ENCODE measurements at regions not wholly inside any gene's neighbourhood (a gene's known extent, or its start where the extent isn't known, plus 50 kb on each side); places are given as distances from the start of the nearest gene placed in this dataset.
"Not testable (repeated sequence)": the region's sequence is repeated elsewhere in the genome, so short reads cannot be mapped to it uniquely, and the experiment has no call there.

- no peak for FAIRE-seq
Measured at GRCh38 chrX:33968611-33969010, 163.5 kb downstream of the FAM47A start.

GRCh38 chrX:33949300-33949699, 182.8 kb downstream of the FAM47A start:
- DNase-seq (ENCODE audit: low read depth) (no peak), FAIRE-seq (no peak)
- TF ChIP-seq CTCF (IDR thresholded peaks at IDR 0.05; ENCODE audit: insufficient read depth, low read length, severe bottlenecking) = no peak

More at GRCh38 chrX:33968611-33969010, 163.5 kb downstream of the FAM47A start:
- Histone ChIP-seq H3K36me3 (ENCODE audit: control insufficient read depth, insufficient read depth, low read length) (no peaks in the 10 kb centered on the region), H3K27me3 (ENCODE audit: control insufficient read depth, insufficient read depth, low read length) (no peaks in the 10 kb centered on the region), H3K4me3 (ENCODE audit: low read depth, low read length) (no peak overlapping the region)
- TF ChIP-seq CTCF (IDR thresholded peaks at IDR 0.05; ENCODE audit: insufficient read depth, low read length, severe bottlenecking) = no peak
- DNase-seq (ENCODE audit: low read depth) = no peak

GRCh38 chrX:33926249-33926648, 205.9 kb downstream of the FAM47A start:
- not testable (repeated sequence) for FAIRE-seq; H3K36me3 ChIP-seq (ENCODE audit: control insufficient read depth, insufficient read depth, low read length); H3K27me3 ChIP-seq (ENCODE audit: control insufficient read depth, insufficient read depth, low read length); DNase-seq (ENCODE audit: low read depth); H3K4me3 ChIP-seq (ENCODE audit: low read depth, low read length)

More at GRCh38 chrX:33949300-33949699, 182.8 kb downstream of the FAM47A start:
- Histone ChIP-seq H3K4me3 (ENCODE audit: low read depth, low read length) (no peak overlapping the region), H3K36me3 (ENCODE audit: control insufficient read depth, insufficient read depth, low read length) (no peaks in the 10 kb centered on the region), H3K27me3 (ENCODE audit: control insufficient read depth, insufficient read depth, low read length) (no peaks in the 10 kb centered on the region)

GRCh38 chrX:33923262-33923661, 208.9 kb downstream of the FAM47A start:
- no peak for FAIRE-seq
- TF ChIP-seq CTCF (IDR thresholded peaks at IDR 0.05; ENCODE audit: insufficient read depth, low read length, severe bottlenecking) = no peak
- Histone ChIP-seq H3K36me3 (ENCODE audit: control insufficient read depth, insufficient read depth, low read length) (no peaks in the 10 kb centered on the region), H3K27me3 (ENCODE audit: control insufficient read depth, insufficient read depth, low read length) (no peaks in the 10 kb centered on the region), H3K4me3 (ENCODE audit: low read depth, low read length) (no peak overlapping the region)
- no peak for DNase-seq (ENCODE audit: low read depth)

GRCh38 chrX:33909836-33910235, 222.3 kb downstream of the FAM47A start:
- no peaks in the 10 kb centered on the region for H3K36me3 ChIP-seq (ENCODE audit: control insufficient read depth, insufficient read depth, low read length)
- no peak overlapping the region for H3K4me3 ChIP-seq (ENCODE audit: low read depth, low read length)
- FAIRE-seq (no peak), DNase-seq (ENCODE audit: low read depth) (no peak)
- no peak for TF ChIP-seq CTCF (IDR thresholded peaks at IDR 0.05; ENCODE audit: insufficient read depth, low read length, severe bottlenecking)
- no peaks in the 10 kb centered on the region for H3K27me3 ChIP-seq (ENCODE audit: control insufficient read depth, insufficient read depth, low read length)

GRCh38 chrX:33908898-33909297, 223.2 kb downstream of the FAM47A start:
- Histone ChIP-seq H3K27me3 (ENCODE audit: control insufficient read depth, insufficient read depth, low read length) (no peaks in the 10 kb centered on the region), H3K4me3 (ENCODE audit: low read depth, low read length) (no peak overlapping the region), H3K36me3 (ENCODE audit: control insufficient read depth, insufficient read depth, low read length) (no peaks in the 10 kb centered on the region)
- no peak for FAIRE-seq
- no peak for DNase-seq (ENCODE audit: low read depth)
- TF ChIP-seq CTCF (IDR thresholded peaks at IDR 0.05; ENCODE audit: insufficient read depth, low read length, severe bottlenecking) = no peak

Data from bronchial epithelial cell (primary cell).